DOHH2 (cell line): ENCODE measurements at regions not wholly inside any gene's neighbourhood (a gene's known extent, or its start where the extent isn't known, plus 50 kb on each side); places are given as distances from the start of the nearest gene placed in this dataset.

Experiments used
- CTCF ChIP-seq: fragments of 200-600 bp; sonication (generic); IDR thresholded peaks from one replicate; pipeline ENCODE4 v1.5.1; 2014; ENCODE audit warnings: antibody characterized with exemption, mild to moderate bottlenecking, low read depth, low read length; ENCODE audit not compliant: poor library complexity, severe bottlenecking
- EZH2phosphoT487 ChIP-seq: fragments of 200-600 bp; sonication (generic); IDR thresholded peaks from 2 replicates; pipeline ENCODE4 v1.6.1; 2017; ENCODE audit warnings: borderline replicate concordance, mild to moderate bottlenecking, antibody characterized with exemption, low read length, moderate library complexity, mixed read lengths

DNA sequence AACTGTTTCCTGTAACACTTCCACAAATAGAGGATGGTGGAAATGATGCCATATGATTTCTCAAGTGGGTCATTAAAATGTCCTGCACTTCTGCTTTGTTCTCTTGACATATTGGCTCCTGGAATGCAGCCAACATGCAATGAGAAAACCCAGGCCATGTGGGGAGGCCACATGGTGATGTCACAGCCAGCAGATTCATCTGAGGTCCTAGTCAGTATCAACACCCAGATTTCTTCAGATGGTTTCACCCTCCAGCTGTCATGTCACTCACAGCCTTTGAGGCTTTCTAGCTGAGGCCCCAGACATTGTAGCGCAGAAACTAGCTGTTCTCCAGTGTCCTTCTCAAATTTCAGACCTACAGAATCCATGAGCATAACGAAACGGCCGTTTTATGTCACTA lies 102.3 kb upstream of the NUPR2 start:
- TF ChIP-seq EZH2phosphoT487 (no peak), CTCF (no peak)
